Right hindlimb (tissue), 1 donor: ENCODE measurements at regions not wholly inside any gene's neighbourhood (a gene's known extent, or its start where the extent isn't known, plus 50 kb on each side); places are given as distances from the start of the nearest gene placed in this dataset.
"Not testable (repeated sequence)": the region's sequence is repeated elsewhere in the genome, so short reads cannot be mapped to it uniquely, and the experiment has no call there.

Experiments
- DNase-seq: peaks from one replicate; pipeline ENCODE4 v3.0.0-alpha.2; 2018

GRCh38 chr12:89870413-89871184 lies 162.0 kb upstream of the ATP2B1 start:
- no peak for DNase-seq

- not testable (repeated sequence) for DNase-seq
These were observed 159.0 kb upstream of the ATP2B1 start for GRCh38 chr12:89867611-89868010.

GRCh38 chr12:89864411-89864810 lies 155.8 kb upstream of the ATP2B1 start:
- no peak for DNase-seq

GRCh38 chr12:89863968-89864367 lies 155.3 kb upstream of the ATP2B1 start:
- no peak for DNase-seq

- no peak for DNase-seq
These were observed 154.9 kb upstream of the ATP2B1 start for GRCh38 chr12:89863493-89863938.

- no peak for DNase-seq
These were observed 154.1 kb upstream of the ATP2B1 start for GRCh38 chr12:89862511-89863445.

GRCh38 chr12:89861086-89861485 lies 152.4 kb upstream of the ATP2B1 start:
- DNase-seq, result no peak

GRCh38 chr12:89859508-89860220 lies 151.0 kb upstream of the ATP2B1 start:
- DNase-seq, result no peak

- DNase-seq, result no peak
These were observed 150.1 kb upstream of the ATP2B1 start for GRCh38 chr12:89858718-89859117.

- DNase-seq, result no peak
These were observed 149.1 kb upstream of the ATP2B1 start for GRCh38 chr12:89857652-89858274.

GRCh38 chr12:89856431-89856830 lies 147.8 kb upstream of the ATP2B1 start:
- DNase-seq, result no peak

- DNase-seq, result no peak
These were observed 140.1 kb upstream of the ATP2B1 start for GRCh38 chr12:89848732-89849131.

GRCh38 chr12:89846473-89847055 lies 137.9 kb upstream of the ATP2B1 start:
- DNase-seq, result no peak

GRCh38 chr12:89845767-89846166 lies 137.1 kb upstream of the ATP2B1 start:
- DNase-seq, result no peak

GRCh38 chr12:89845366-89845765 lies 136.7 kb upstream of the ATP2B1 start:
- DNase-seq, result no peak

- DNase-seq, result no peak
These were observed 135.9 kb upstream of the ATP2B1 start for GRCh38 chr12:89844539-89844938.

- no peak for DNase-seq
These were observed 131.7 kb upstream of the ATP2B1 start for GRCh38 chr12:89840162-89840922.

GRCh38 chr12:89839444-89839843 lies 130.8 kb upstream of the ATP2B1 start:
- no peak for DNase-seq

GRCh38 chr12:89838833-89839232 lies 130.2 kb upstream of the ATP2B1 start:
- DNase-seq, result no peak

GRCh38 chr12:89836026-89836425 lies 127.4 kb upstream of the ATP2B1 start:
- no peak for DNase-seq

- DNase-seq, result no peak
These were observed 126.0 kb upstream of the ATP2B1 start for GRCh38 chr12:89834676-89835075.
